ENCODE measurements at regions not wholly inside any gene's neighbourhood (a gene's known extent, or its start where the extent isn't known, plus 50 kb on each side); places are given as distances from the start of the nearest gene placed in this dataset.
A peak's percentile ranks its signal among the peaks of the same experiment; 100 is the strongest.
"Not testable (repeated sequence)": the region's sequence is repeated elsewhere in the genome, so short reads cannot be mapped to it uniquely, and the experiment has no call there.

GRCh38 chr6:131490441-131490840 lies 82.6 kb upstream of the ARG1 start:
- no peak for DNase-seq (ENCODE audit: extremely low read depth in 1 of 2, low read depth in 1 of 2)

- no peak for DNase-seq (ENCODE audit: extremely low read depth in 1 of 2, low read depth in 1 of 2)
These were observed 80.0 kb upstream of the ARG1 start for GRCh38 chr6:131492932-131493573.

- DNase-seq (ENCODE audit: extremely low read depth in 1 of 2, low read depth in 1 of 2) = not testable (repeated sequence)
These were observed 68.6 kb upstream of the ARG1 start for GRCh38 chr6:131504387-131504786.

- DNase-seq (ENCODE audit: extremely low read depth in 1 of 2, low read depth in 1 of 2) = no peak
These were observed 62.9 kb upstream of the ARG1 start for GRCh38 chr6:131510094-131510493.

GRCh38 chr6:131510591-131510990 lies 62.4 kb upstream of the ARG1 start:
- DNase-seq (ENCODE audit: extremely low read depth in 1 of 2, low read depth in 1 of 2) = no peak

- DNase-seq (ENCODE audit: extremely low read depth in 1 of 2, low read depth in 1 of 2) = peak in 1 of 2 donors; percentile 33
These were observed 53.2 kb upstream of the ARG1 start for GRCh38 chr6:131519670-131520436.

All from stimulated activated CD8-positive, alpha-beta memory T cell treated with anti-CD3 and anti-CD28 coated beads, Interleukin-7, amount 100 ng/mL, for 48 hours (primary cell).